SKM-1 treated with dmso at 0.1 percent for 144 hours (cell line): ENCODE measurements at regions not wholly inside any gene's neighbourhood (a gene's known extent, or its start where the extent isn't known, plus 50 kb on each side); places are given as distances from the start of the nearest gene placed in this dataset.

Source experiments
- DNase-seq: peaks from one replicate; lab custom pipeline; 2025; ENCODE audit not compliant: unreplicated experiment; lab: John Stamatoyannopoulos, UW

- DNase-seq, result no peak
Measured at GRCh38 chr11:27783701-27784355, 83.6 kb upstream of the BDNF start.

- DNase-seq, result no peak
Measured at GRCh38 chr11:27777033-27777432, 76.8 kb upstream of the BDNF start.

GRCh38 chr11:27773884-27774283, 73.6 kb upstream of the BDNF start:
- no peak for DNase-seq

- no peak for DNase-seq
Measured at GRCh38 chr11:27771516-27771915, 71.3 kb upstream of the BDNF start.

- no peak for DNase-seq
Measured at GRCh38 chr11:27770576-27770975, 70.3 kb upstream of the BDNF start.

GRCh38 chr11:27763736-27764135, 63.5 kb upstream of the BDNF start:
- no peak for DNase-seq

- DNase-seq, result no peak
Measured at GRCh38 chr11:27761356-27761755, 61.1 kb upstream of the BDNF start.

- DNase-seq, result no peak
Measured at GRCh38 chr11:27757953-27758352, 57.7 kb upstream of the BDNF start.

- DNase-seq, result no peak
Measured at GRCh38 chr11:27754035-27755017, 54.1 kb upstream of the BDNF start.
